WERI-Rb-1 (cell line): ENCODE measurements at regions not wholly inside any gene's neighbourhood (a gene's known extent, or its start where the extent isn't known, plus 50 kb on each side); places are given as distances from the start of the nearest gene placed in this dataset.

Experiments
- DNase-seq: peaks from one replicate; pipeline ENCODE4 v3.0.0-alpha.2; 2020
- H3K27ac ChIP-seq: fragments of 250-450 bp; sonication (Bioruptor Pico); 2 replicates; pipeline ENCODE4 v1.5.1; 2020; ENCODE audit warnings: mild to moderate bottlenecking, moderate library complexity
- H3K27me3 ChIP-seq: fragments of 250-450 bp; sonication (Bioruptor Pico); 2 replicates; pipeline ENCODE4 v1.5.1; 2021; ENCODE audit warnings: mild to moderate bottlenecking, low read depth, moderate library complexity; ENCODE audit not compliant: insufficient read depth, severe bottlenecking
- H3K36me3 ChIP-seq: fragments of 250-450 bp; sonication (Bioruptor Pico); 2 replicates; pipeline ENCODE4 v1.5.1; 2020; ENCODE audit warnings: mild to moderate bottlenecking, moderate library complexity
- H3K4me3 ChIP-seq: 2 replicates; pipeline ENCODE4 v1.5.1; 2011; ENCODE audit warnings: low read depth, mild to moderate bottlenecking, control low read depth, low read length
- H3K9me3 ChIP-seq: fragments of 250-450 bp; sonication (Bioruptor Pico); 2 replicates; pipeline ENCODE4 v1.5.1; 2021; ENCODE audit warnings: mild to moderate bottlenecking, moderate library complexity; ENCODE audit not compliant: severe bottlenecking
- TF ChIP-seq, protein P1 (sequence below): IDR thresholded peaks from 2 replicates; pipeline ENCODE4 v1.5.1; 2011; ENCODE audit warnings: low read depth, mild to moderate bottlenecking, control low read depth, inconsistent platforms, low read length

DNA sequence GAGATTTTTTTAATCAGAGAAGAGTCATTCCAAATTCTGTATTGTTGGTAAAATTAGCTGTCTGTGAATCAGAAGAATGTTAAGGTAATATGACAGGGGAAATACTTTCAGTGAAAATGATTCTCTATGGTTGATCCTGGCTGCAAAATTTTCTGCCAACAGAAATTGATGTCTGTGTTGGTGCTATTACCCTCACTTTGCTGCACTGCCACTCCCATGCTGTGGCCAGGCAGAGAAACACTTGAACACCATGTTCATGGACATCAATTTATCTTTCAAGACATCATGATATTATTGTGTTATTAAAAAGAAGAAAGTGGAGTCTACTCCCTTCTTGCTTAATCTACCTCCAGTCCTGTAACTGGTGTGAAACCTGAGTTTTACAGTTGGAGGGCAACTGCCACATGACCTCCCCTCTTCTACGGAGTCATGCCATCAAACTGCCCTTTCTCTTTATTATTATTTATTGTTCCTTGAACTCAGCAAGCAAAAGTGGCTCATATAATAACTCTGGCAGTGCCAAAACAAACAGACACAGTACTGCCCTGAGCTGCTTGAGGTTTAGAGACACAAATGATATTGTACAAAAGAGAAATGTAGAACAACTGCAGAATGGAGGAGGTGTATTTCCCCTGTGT, 288.0 kb upstream of the JAG1 start:
- H3K4me3 ChIP-seq = no peak overlapping the region
- H3K27me3 ChIP-seq = no peaks in the 10 kb centered on the region
- TF ChIP-seq, protein P1, sequence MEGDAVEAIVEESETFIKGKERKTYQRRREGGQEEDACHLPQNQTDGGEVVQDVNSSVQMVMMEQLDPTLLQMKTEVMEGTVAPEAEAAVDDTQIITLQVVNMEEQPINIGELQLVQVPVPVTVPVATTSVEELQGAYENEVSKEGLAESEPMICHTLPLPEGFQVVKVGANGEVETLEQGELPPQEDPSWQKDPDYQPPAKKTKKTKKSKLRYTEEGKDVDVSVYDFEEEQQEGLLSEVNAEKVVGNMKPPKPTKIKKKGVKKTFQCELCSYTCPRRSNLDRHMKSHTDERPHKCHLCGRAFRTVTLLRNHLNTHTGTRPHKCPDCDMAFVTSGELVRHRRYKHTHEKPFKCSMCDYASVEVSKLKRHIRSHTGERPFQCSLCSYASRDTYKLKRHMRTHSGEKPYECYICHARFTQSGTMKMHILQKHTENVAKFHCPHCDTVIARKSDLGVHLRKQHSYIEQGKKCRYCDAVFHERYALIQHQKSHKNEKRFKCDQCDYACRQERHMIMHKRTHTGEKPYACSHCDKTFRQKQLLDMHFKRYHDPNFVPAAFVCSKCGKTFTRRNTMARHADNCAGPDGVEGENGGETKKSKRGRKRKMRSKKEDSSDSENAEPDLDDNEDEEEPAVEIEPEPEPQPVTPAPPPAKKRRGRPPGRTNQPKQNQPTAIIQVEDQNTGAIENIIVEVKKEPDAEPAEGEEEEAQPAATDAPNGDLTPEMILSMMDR = no peak
- no peak overlapping the region for H3K27ac ChIP-seq
- no peak for DNase-seq
- no peaks in the 10 kb centered on the region for H3K36me3 ChIP-seq
- no peaks in the 10 kb centered on the region for H3K9me3 ChIP-seq

DNA sequence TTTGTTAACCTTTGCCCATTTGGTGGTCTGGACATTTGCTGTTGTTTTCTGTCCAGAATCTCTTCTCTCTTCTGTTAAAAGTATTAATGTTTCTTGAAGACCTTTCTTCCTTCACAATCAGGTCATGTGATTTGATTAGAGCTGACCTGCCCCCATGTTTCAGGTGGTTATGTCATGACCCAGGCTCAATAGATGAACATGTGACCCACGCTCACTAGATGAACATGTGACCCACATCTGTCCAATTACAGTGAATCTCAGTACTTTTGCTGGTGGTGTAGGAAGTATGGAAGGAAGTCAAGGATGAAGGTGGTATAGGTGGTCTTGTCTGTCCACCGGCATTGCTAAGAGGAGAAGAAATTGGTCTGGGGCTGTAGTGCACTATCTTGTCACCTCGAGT, 289.1 kb upstream of the JAG1 start:
- Histone ChIP-seq H3K36me3 (no peaks in the 10 kb centered on the region), H3K4me3 (no peak overlapping the region), H3K9me3 (no peaks in the 10 kb centered on the region), H3K27me3 (no peaks in the 10 kb centered on the region), H3K27ac (no peak overlapping the region)
- TF ChIP-seq, protein P1 = no peak
- no peak for DNase-seq

GRCh38 chr20:10963717-10964266, 290.0 kb upstream of the JAG1 start:
- Histone ChIP-seq H3K36me3 (no peaks in the 10 kb centered on the region), H3K27me3 (no peaks in the 10 kb centered on the region), H3K4me3 (no peak overlapping the region), H3K27ac (no peak overlapping the region), H3K9me3 (no peaks in the 10 kb centered on the region)
- DNase-seq = no peak
- TF ChIP-seq, protein P1 = no peak

DNA sequence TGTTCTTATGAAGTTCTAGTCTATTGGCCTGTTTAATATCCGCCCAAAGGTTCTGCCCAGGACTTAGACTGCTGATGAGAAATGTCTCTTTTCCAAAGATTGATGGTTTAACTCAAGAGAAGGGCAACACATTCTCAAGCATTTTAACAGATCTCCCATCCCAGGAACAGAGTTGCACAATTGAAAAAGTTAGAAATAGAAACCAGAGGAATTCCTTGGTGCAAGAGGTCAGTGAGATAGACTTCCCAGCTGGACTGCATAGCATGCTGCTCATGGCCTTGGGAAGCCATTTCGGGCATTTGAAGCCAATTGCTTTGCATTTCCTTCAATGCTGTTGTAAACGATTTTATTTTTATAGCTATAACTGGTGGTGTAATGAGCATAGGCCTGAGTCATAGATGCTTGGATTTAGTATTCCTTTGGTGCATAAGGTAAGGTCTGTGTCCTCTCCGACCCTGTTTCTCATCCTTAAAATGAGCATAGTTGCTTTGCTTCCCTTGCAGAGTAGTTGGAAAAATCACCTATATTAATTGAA, 292.2 kb upstream of the JAG1 start:
- DNase-seq = no peak
- no peak overlapping the region for H3K27ac ChIP-seq
- no peak overlapping the region for H3K4me3 ChIP-seq
- no peaks in the 10 kb centered on the region for H3K9me3 ChIP-seq
- H3K27me3 ChIP-seq = no peaks in the 10 kb centered on the region
- H3K36me3 ChIP-seq = no peaks in the 10 kb centered on the region
- TF ChIP-seq, protein P1 = no peak

- H3K27ac ChIP-seq = no peak overlapping the region
- no peak overlapping the region for H3K4me3 ChIP-seq
- TF ChIP-seq, protein P1 = no peak
- no peak for DNase-seq
- H3K27me3 ChIP-seq = no peaks in the 10 kb centered on the region
- no peaks in the 10 kb centered on the region for H3K9me3 ChIP-seq
- H3K36me3 ChIP-seq = no peaks in the 10 kb centered on the region
Measured at GRCh38 chr20:10970109-10970508, 296.3 kb upstream of the JAG1 start.
